Kidney (tissue), 13 donors: ENCODE measurements at regions not wholly inside any gene's neighbourhood (a gene's known extent, or its start where the extent isn't known, plus 50 kb on each side); places are given as distances from the start of the nearest gene placed in this dataset.

Experiments
- DNase-seq, 5 donors: peaks; one replicate each; pipeline ENCODE4 v3.0.0-alpha.2; 2013 to 2020
- FAIRE-seq: peaks from 2 replicates; lab custom pipeline; 2012; peaks lifted over from hg19 to GRCh38; lab: Jason Lieb, UNC
- H3K27ac ChIP-seq, 2 donors: one replicate each; pipeline ENCODE4 v1.7.0; 2013; ENCODE audit warnings: low read depth in 2 of 2, low read length in 2 of 2, inconsistent platforms in 1 of 2
- H3K27me3 ChIP-seq: one replicate; pipeline ENCODE4 v1.7.1; 2013; ENCODE audit warnings: low read length, inconsistent platforms; ENCODE audit not compliant: control insufficient read depth, insufficient read depth
- H3K36me3 ChIP-seq, 3 donors: one replicate each; pipeline versions ENCODE4 v1.7.0 to v1.7.1; 2013; ENCODE audit warnings: low read length in 3 of 3, control low read depth in 1 of 3, inconsistent platforms in 1 of 3; ENCODE audit not compliant: insufficient read depth in 3 of 3, control insufficient read depth in 2 of 3
- H3K4me1 ChIP-seq, 3 donors: one replicate each; pipeline versions ENCODE4 v1.7.0 to v1.7.1; 2013; ENCODE audit warnings: low read length in 3 of 3, inconsistent platforms in 1 of 3, low read depth in 1 of 3; ENCODE audit not compliant: control insufficient read depth in 2 of 3, insufficient read depth in 2 of 3
- H3K4me3 ChIP-seq, 3 donors: one replicate each; pipeline versions ENCODE4 v1.7.0 to v1.8.1; 2013; ENCODE audit warnings: low read length in 3 of 3, control low read depth in 1 of 3, inconsistent platforms in 1 of 3
- H3K9ac ChIP-seq, 3 donors: one replicate each; pipeline versions ENCODE4 v1.7.0 to v1.7.1; 2013; ENCODE audit warnings: low read length in 3 of 3, control low read depth in 1 of 3, inconsistent platforms in 1 of 3
- H3K9me3 ChIP-seq, 3 donors: one replicate each; pipeline versions ENCODE4 v1.7.0 to v1.7.1; 2013; ENCODE audit warnings: low read length in 3 of 3, control low read depth in 1 of 3, inconsistent platforms in 1 of 3; ENCODE audit not compliant: control insufficient read depth in 2 of 3, insufficient read depth in 1 of 3
- intact Hi-C: fragments of 100-400 bp; cut with DNase I; formaldehyde crosslinking; loops from one replicate; pipeline ENCODE4 v1.11.1; 2022
- TF ChIP-seq, protein P1 (sequence below): IDR thresholded peaks from 3 replicates; pipeline ENCODE4 v1.5.1; 2012; ENCODE audit warnings: mild to moderate bottlenecking, moderate library complexity, borderline replicate concordance; ENCODE audit not compliant: insufficient read depth; ENCODE audit errors: extremely low read depth
- donor health status: control.
- donor health status: control.
- donor health status: control.
- donor health status: control.
- donor health status: control.
- donor health status: DM: yes; HTN: yes; CAD: no.
- donor health status: Normal renal cell carcinoma (clear cell type).

DNA sequence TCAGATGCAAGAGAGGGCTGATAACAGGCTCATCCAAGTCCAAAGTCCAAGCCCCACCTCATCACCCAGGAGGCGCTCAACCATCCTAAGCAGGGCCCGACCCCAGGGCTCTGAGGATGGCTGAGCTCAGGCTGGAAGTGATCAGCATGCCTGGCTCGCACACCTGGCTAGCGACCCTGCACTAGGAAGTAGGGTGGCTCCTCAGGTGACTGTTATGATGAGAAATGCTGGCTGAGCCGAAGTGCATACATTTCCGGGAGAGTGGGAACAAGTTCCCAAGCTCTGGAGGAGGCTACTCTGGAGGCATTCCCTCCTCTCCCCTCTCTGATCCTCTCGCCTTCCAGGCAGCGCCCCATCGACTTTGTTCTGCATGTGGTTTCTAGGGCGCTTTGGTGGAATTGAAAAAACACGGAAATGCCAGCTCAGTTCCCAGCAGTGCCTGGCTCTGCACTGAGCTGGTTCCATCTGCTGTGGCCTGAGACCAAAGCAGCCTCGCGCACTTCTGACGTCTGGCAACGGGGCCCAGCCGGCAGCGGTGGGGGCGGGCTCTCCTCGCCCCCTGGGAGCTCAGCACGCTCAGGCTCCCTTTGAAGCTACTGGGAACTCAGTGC, 130.3 kb downstream of the IRF8 start:
- no peak for FAIRE-seq
- intact Hi-C loops, result no loop called here
- no peaks in the 10 kb centered on the region for H3K27me3 ChIP-seq
- no peak overlapping the region for H3K4me3 ChIP-seq
- TF ChIP-seq, protein P1, sequence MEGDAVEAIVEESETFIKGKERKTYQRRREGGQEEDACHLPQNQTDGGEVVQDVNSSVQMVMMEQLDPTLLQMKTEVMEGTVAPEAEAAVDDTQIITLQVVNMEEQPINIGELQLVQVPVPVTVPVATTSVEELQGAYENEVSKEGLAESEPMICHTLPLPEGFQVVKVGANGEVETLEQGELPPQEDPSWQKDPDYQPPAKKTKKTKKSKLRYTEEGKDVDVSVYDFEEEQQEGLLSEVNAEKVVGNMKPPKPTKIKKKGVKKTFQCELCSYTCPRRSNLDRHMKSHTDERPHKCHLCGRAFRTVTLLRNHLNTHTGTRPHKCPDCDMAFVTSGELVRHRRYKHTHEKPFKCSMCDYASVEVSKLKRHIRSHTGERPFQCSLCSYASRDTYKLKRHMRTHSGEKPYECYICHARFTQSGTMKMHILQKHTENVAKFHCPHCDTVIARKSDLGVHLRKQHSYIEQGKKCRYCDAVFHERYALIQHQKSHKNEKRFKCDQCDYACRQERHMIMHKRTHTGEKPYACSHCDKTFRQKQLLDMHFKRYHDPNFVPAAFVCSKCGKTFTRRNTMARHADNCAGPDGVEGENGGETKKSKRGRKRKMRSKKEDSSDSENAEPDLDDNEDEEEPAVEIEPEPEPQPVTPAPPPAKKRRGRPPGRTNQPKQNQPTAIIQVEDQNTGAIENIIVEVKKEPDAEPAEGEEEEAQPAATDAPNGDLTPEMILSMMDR, result no peak
- H3K27ac ChIP-seq, result no peak overlapping the region
- H3K36me3 ChIP-seq, result no peaks in the 10 kb centered on the region
- peak; percentile 69 to 89 (median 78) for DNase-seq
- H3K4me1 ChIP-seq, result peaks cover 0 to 2% (median 0%) of the 10 kb centered on the region in 3 donors
- H3K9me3 ChIP-seq, result peaks cover 0 to 3% (median 3%) of the 10 kb centered on the region in 3 donors
- H3K9ac ChIP-seq, result no peak overlapping the region

DNA sequence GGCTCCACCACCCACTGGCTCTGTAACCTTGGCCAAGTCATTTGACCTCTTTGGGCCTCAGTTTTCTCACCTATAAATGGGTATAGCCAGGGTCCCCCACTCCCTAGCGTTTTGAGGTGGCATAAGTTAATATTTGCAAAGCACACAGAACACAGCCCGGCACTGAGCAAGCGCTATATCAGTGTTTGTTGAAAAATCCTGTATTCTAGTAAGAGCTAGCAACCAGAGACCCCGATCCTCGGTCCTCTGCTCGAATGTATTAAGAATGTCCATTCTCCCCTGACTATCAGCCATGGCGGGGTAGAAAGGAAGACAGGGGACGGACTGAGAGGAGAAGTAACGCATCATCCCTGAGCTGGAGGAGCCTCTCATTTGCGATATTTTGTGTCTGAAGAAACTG, 131.2 kb downstream of the IRF8 start:
- no peak overlapping the region for H3K27ac ChIP-seq
- no peak overlapping the region for H3K9ac ChIP-seq
- H3K9me3 ChIP-seq, result no peaks in the 10 kb centered on the region
- FAIRE-seq (no peak), DNase-seq (peak in 1 of 5 donors; percentile 20)
- H3K4me1 ChIP-seq, result peaks cover 0 to 2% (median 0%) of the 10 kb centered on the region in 3 donors
- H3K36me3 ChIP-seq, result no peaks in the 10 kb centered on the region
- H3K4me3 ChIP-seq, result no peak overlapping the region
- no peaks in the 10 kb centered on the region for H3K27me3 ChIP-seq
- TF ChIP-seq, protein P1, result no peak
- intact Hi-C loops, result no loop called here

DNA sequence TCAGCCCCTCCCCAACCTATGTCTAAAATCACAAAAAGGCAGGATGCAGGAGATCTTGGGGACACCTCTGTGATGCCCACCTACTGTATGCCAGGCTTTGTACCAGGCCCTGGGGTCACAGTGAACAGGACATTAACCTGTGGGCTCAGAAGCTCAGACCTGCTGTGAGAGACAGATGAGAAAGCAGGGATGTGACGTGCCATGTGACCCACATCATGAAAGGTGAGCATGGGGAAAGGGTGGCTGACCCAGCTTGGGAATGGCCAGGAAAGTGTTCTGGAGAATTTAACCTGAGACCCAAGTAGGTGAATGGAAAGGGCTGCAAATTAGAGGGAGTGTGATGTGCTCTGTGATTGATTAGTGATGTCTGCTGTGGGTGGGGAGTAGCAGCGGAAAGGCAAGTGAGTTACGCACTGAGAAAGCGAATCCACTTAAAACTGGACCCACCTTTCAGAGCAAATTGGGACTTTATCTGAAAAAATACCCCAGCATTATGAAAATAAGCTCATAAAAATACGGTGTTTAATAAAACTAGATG, 132.2 kb downstream of the IRF8 start:
- Histone ChIP-seq H3K27ac (no peak overlapping the region), H3K36me3 (no peaks in the 10 kb centered on the region), H3K4me1 (peaks cover 0 to 2% (median 0%) of the 10 kb centered on the region in 3 donors), H3K9ac (no peak overlapping the region), H3K27me3 (no peaks in the 10 kb centered on the region), H3K9me3 (no peaks in the 10 kb centered on the region), H3K4me3 (no peak overlapping the region)
- TF ChIP-seq, protein P1, result no peak
- FAIRE-seq, result no peak
- intact Hi-C loops, result no loop called here
- peak in 2 of 5 donors; percentile 18 to 24 for DNase-seq
